ENCODE measurements at regions not wholly inside any gene's neighbourhood (a gene's known extent, or its start where the extent isn't known, plus 50 kb on each side); places are given as distances from the start of the nearest gene placed in this dataset.

DNA sequence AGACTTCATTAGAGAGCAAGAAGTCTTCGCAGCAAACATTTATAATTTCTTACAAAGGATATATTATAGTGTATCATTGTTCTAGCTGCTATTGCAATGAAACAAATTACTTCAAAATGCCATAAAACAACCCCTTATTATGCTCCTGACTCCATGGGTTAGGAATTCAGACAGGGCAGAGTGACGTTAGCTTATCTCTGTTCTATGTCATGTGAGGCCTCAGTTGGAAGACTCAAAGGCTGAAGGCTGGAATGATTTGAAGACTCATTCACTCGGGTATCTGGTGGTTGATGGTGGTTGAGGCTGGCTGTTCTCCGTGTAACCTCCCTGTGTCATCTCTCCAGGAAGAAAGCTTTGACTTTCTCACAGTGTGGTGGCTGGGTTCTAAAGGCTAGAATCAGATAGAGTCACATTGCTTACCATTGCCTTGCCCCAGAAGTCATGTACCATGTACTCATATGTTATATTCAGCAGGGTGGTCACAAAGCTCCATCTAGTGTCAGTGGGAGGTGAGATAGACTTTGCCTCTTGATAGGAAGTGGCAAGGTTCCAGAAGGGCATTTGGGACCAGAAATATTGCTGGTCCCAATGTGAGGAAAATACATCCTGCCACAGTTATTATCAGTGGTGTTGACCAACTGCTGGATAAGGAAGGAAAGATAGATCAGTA is 226.9 kb downstream of the TMEM38B start:
- H4K8ac ChIP-seq (replicated peaks; ENCODE audit: insufficient read length, low read depth, low read length), result no peak overlapping the region
- H3K9ac ChIP-seq (ENCODE audit: extremely low read depth, insufficient read length, low read length), result no peak overlapping the region
- no peak for DNase-seq
- no peaks in the 10 kb centered on the region for H3K79me2 ChIP-seq (ENCODE audit: insufficient read depth, low read length)
- no peak overlapping the region for H3K27ac Mint-ChIP-seq
- H3K79me1 ChIP-seq (ENCODE audit: insufficient read depth, low read depth, low read length, poor library complexity, severe bottlenecking), result no peaks in the 10 kb centered on the region
- WGBS (ENCODE audit: extremely low coverage, insufficient read length, low lambda C conversion rate), result no CpG with 5 or more reads among the region's 4 CpGs
- no peak overlapping the region for H2AK5ac ChIP-seq (ENCODE audit: insufficient read length, low read length)
- H2BK20ac ChIP-seq (ENCODE audit: low read depth, low read length, poor library complexity, severe bottlenecking), result no peak overlapping the region
- H3K23me2 ChIP-seq (ENCODE audit: insufficient read length, low read depth, low read length, poor library complexity, severe bottlenecking), result no peaks in the 10 kb centered on the region
- no peaks in the 10 kb centered on the region for H3K9me3 ChIP-seq (ENCODE audit: control insufficient read depth, low read depth, low read length)
- no peak overlapping the region for H2AFZ ChIP-seq (ENCODE audit: low read length)
- no peak overlapping the region for H2BK120ac ChIP-seq (ENCODE audit: low read depth, low read length, poor library complexity, severe bottlenecking)
- no peak overlapping the region for H2BK5ac ChIP-seq (ENCODE audit: insufficient read length, low read length)
- TF ChIP-seq, protein P1, sequence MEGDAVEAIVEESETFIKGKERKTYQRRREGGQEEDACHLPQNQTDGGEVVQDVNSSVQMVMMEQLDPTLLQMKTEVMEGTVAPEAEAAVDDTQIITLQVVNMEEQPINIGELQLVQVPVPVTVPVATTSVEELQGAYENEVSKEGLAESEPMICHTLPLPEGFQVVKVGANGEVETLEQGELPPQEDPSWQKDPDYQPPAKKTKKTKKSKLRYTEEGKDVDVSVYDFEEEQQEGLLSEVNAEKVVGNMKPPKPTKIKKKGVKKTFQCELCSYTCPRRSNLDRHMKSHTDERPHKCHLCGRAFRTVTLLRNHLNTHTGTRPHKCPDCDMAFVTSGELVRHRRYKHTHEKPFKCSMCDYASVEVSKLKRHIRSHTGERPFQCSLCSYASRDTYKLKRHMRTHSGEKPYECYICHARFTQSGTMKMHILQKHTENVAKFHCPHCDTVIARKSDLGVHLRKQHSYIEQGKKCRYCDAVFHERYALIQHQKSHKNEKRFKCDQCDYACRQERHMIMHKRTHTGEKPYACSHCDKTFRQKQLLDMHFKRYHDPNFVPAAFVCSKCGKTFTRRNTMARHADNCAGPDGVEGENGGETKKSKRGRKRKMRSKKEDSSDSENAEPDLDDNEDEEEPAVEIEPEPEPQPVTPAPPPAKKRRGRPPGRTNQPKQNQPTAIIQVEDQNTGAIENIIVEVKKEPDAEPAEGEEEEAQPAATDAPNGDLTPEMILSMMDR (conservative IDR thresholded peaks at IDR 0.05), result no peak
- H2BK15ac ChIP-seq (ENCODE audit: low read depth, low read length), result no peak overlapping the region
- H2BK12ac ChIP-seq (ENCODE audit: insufficient read length, low read depth, low read length), result no peak overlapping the region
- H4K5ac ChIP-seq (ENCODE audit: insufficient read length, low read depth, low read length), result no peak overlapping the region
- H3K27me3 Mint-ChIP-seq (ENCODE audit: low read depth), result no peaks in the 10 kb centered on the region
- H3K9me3 Mint-ChIP-seq, result peaks cover 5 to 6% of the 10 kb centered on the region in 2 experiments; a peak in 3 of 5 replicates
- H4K20me1 ChIP-seq (ENCODE audit: control insufficient read depth, insufficient read depth, insufficient read length), result no peaks in the 10 kb centered on the region
- peaks cover 0 to 10% (median 3%) of the 10 kb centered on the region in 3 experiments; a peak in 4 of 7 replicates for H3K36me3 Mint-ChIP-seq (ENCODE audit: insufficient read depth in 1 of 3, low read depth in 3 of 3)
- no peak overlapping the region for H3K56ac ChIP-seq (ENCODE audit: insufficient read length, low read depth, low read length)
- H3K4me3 Mint-ChIP-seq, result no peak overlapping the region
- no peak overlapping the region for H3K27ac ChIP-seq (ENCODE audit: insufficient read length, low read depth, low read length)
- H3T11ph ChIP-seq (ENCODE audit: low read length), result no peak overlapping the region
- H3K4me1 ChIP-seq (ENCODE audit: insufficient read depth, low read length), result no peaks in the 10 kb centered on the region; the same call in 1 of the 2 replicates
- H3K18ac ChIP-seq (ENCODE audit: insufficient read length, low read depth, low read length), result no peak overlapping the region
- H3K4me1 Mint-ChIP-seq, result peaks cover 14% of the 10 kb centered on the region in 2 experiments
- H3K27me3 ChIP-seq (ENCODE audit: insufficient read depth, low read length), result no peaks in the 10 kb centered on the region
- H3K23ac ChIP-seq (ENCODE audit: insufficient read length, low read depth, low read length), result no peak overlapping the region
- H4K91ac ChIP-seq (ENCODE audit: insufficient read length, low read depth, low read length), result no peak overlapping the region
- no peak overlapping the region for H3K4me2 ChIP-seq (ENCODE audit: insufficient read depth, insufficient read length, low read length)
- no peak overlapping the region for H3K4ac ChIP-seq (ENCODE audit: low read depth, low read length)
- no peak overlapping the region for H3K14ac ChIP-seq (ENCODE audit: insufficient read depth, low read length)

Data from H9 (cell line).